ENCODE measurements at regions not wholly inside any gene's neighbourhood (a gene's known extent, or its start where the extent isn't known, plus 50 kb on each side); places are given as distances from the start of the nearest gene placed in this dataset.

DNA sequence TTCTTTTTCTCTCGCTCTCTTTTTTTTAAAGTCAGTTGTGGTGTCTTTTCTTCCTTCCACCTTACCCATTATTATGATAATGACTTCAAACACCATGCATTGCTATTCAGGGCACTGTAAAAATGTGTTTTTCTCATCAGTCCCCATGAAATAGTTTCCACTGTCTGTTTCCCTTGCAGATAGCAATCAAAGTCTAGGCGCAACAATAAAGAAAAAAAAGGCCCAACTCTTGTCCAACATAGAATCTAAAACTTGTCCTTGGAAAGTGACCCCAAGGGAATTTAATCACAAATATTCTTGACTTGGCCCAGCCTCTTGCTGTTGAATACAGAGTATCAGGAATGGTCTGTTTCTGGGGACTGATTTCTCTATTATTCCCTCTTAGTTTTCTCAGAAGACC, 382.5 kb downstream of the PLPP3 start:
- CTCF ChIA-PET = no interaction called here
- no peaks in the 10 kb centered on the region for H3K36me3 Mint-ChIP-seq

DNA sequence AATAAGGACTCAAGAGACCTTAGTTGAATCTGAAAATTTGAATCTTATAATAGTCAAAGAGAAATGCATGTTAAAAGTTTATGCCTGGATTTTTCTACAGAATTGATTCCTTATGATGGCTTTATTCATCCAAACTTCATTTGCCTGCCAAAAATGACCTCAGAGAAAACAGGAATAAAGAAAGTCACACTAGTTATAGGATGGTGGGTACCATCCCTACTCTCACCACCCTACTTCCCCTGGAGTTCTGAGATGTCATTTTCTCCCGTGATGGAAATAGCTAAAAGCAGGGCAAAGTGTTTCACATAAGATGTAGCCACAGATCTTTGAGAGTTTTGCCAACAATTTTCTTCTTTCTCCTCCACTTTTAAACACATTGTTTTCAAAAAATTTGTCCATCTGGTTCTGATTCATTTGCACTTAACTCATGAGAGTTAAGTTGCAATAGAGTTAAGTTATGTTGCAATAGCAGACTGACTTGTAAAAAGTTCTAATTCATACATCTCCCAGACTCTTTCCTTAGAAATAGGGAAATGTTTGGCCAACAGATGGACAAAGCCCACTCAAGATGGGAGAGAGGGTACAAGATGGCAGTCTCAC, 384.6 kb downstream of the PLPP3 start:
- CTCF ChIA-PET = no interaction called here
- H3K27me3 Mint-ChIP-seq = no peaks in the 10 kb centered on the region
- H3K9me3 Mint-ChIP-seq = no peaks in the 10 kb centered on the region
- no peak overlapping the region for H3K27ac Mint-ChIP-seq
- H3K4me1 Mint-ChIP-seq = no peaks in the 10 kb centered on the region
- DNase-seq = no peak
- no peak overlapping the region for H3K4me3 Mint-ChIP-seq
- H3K36me3 Mint-ChIP-seq = no peaks in the 10 kb centered on the region

More for the DNA sequence above, 382.5 kb downstream of the PLPP3 start:
- H3K4me3 Mint-ChIP-seq = no peak overlapping the region
- DNase-seq = no peak
- H3K4me1 Mint-ChIP-seq = no peaks in the 10 kb centered on the region
- no peak overlapping the region for H3K27ac Mint-ChIP-seq
- H3K27me3 Mint-ChIP-seq = no peaks in the 10 kb centered on the region
- H3K9me3 Mint-ChIP-seq = no peaks in the 10 kb centered on the region

- H3K4me3 Mint-ChIP-seq = no peak overlapping the region
- no peaks in the 10 kb centered on the region for H3K27me3 Mint-ChIP-seq
- H3K4me1 Mint-ChIP-seq = no peaks in the 10 kb centered on the region
- H3K36me3 Mint-ChIP-seq = no peaks in the 10 kb centered on the region
- H3K27ac Mint-ChIP-seq = no peak overlapping the region
- no peaks in the 10 kb centered on the region for H3K9me3 Mint-ChIP-seq
- CTCF ChIA-PET = no interaction called here
- DNase-seq = no peak
These were observed 385.7 kb downstream of the PLPP3 start for GRCh38 chr1:56193656-56194055.

- no peak overlapping the region for H3K27ac Mint-ChIP-seq
- no peaks in the 10 kb centered on the region for H3K9me3 Mint-ChIP-seq
- CTCF ChIA-PET = interaction anchor here (0.6 kb wide), 1 partner anchor 21 kb away, joined by 3 read pairs; no protein-coding TSS in a partner anchor
- H3K4me3 Mint-ChIP-seq = no peak overlapping the region
- H3K36me3 Mint-ChIP-seq = no peaks in the 10 kb centered on the region
- no peaks in the 10 kb centered on the region for H3K4me1 Mint-ChIP-seq
- no peaks in the 10 kb centered on the region for H3K27me3 Mint-ChIP-seq
- no peak for DNase-seq
These were observed 388.0 kb downstream of the PLPP3 start for GRCh38 chr1:56191369-56191768.

DNA sequence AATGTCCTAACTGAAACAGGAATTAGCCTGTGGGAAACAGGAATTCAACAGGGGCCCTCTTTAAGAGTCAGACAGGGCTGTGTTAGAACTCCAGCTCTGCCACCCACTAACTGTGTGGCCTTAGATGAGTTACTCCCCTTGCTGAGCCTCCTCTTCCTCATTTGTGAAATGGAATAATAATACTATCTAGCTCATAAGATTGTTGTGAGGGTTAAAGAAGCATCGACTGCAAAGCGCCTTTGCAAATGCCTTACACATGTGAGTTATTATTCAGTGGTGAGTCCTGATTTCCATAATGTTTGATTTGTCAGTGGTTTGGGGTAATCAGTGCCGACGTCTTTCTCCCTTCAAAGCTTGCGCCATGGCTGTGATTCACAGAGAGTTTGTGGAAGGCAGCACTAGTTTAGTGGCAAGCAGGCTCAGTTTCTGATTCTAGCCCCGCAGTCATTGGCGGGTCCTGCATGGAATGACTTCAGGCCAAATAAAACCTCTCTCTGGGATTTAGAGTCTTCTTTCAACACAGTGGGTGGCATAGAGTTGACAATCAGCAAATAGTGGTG, 388.5 kb downstream of the PLPP3 start:
- CTCF ChIA-PET = interaction anchor here (0.6 kb wide), 1 partner anchor 21 kb away, joined by 3 read pairs; no protein-coding TSS in a partner anchor

DNA sequence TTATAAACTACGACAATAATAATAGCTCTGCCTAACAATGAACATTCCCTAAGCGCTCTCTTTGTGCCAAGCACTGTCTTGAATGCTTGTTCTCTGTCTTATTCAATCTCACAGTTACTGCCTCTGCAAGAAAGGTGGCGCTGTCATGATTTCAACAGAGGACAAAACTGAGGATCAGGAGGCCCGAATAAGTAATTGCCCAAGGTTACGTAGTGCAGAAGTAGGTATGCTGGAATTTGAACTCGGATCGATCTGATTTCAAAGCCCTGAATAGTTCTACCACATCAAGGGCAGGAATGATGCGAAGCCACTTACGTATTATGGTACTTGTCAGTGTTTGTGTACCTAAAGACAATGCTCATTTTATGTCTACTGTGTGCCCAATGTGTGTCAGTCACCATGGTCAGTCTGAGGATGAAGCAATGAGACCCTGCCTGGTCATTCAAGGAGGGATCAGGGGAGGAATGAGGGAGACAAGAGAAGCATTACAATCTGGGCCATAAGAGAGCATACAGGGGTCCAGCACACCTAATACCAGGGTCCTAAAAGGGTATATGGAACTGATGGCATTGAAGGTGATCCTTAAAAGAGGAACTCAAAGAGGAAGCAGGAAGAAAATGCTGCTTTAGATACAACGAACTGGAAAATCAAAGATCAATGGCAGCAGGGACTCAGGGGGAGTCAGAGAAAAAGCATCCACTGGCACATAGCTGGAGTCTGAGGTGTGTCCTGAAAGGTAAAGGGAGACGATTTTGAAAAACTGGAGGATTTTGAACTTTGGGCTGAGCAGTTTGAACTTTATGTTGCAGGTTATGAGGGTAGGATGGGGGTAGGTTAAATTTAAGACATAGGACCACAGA, 389.2 kb downstream of the PLPP3 start:
- H3K27me3 Mint-ChIP-seq = no peaks in the 10 kb centered on the region
- DNase-seq = no peak
- H3K9me3 Mint-ChIP-seq = no peaks in the 10 kb centered on the region
- CTCF ChIA-PET = no interaction called here
- no peaks in the 10 kb centered on the region for H3K4me1 Mint-ChIP-seq
- H3K4me3 Mint-ChIP-seq = no peak overlapping the region
- H3K36me3 Mint-ChIP-seq = no peaks in the 10 kb centered on the region
- H3K27ac Mint-ChIP-seq = no peak overlapping the region

More for the DNA sequence above, 388.5 kb downstream of the PLPP3 start:
- Mint-ChIP-seq H3K4me1 (no peaks in the 10 kb centered on the region), H3K4me3 (no peak overlapping the region), H3K27me3 (no peaks in the 10 kb centered on the region), H3K36me3 (no peaks in the 10 kb centered on the region), H3K27ac (no peak overlapping the region), H3K9me3 (no peaks in the 10 kb centered on the region)
- DNase-seq = no peak

GRCh38 chr1:56189454-56189853, 389.9 kb downstream of the PLPP3 start:
- H3K27ac Mint-ChIP-seq = no peak overlapping the region
- H3K4me3 Mint-ChIP-seq = no peak overlapping the region

GRCh38 chr1:56188855-56189254, 390.5 kb downstream of the PLPP3 start:
- no peaks in the 10 kb centered on the region for H3K9me3 Mint-ChIP-seq

More at GRCh38 chr1:56189454-56189853, 389.9 kb downstream of the PLPP3 start:
- Mint-ChIP-seq H3K4me1 (no peaks in the 10 kb centered on the region), H3K36me3 (no peaks in the 10 kb centered on the region), H3K27me3 (no peaks in the 10 kb centered on the region), H3K9me3 (no peaks in the 10 kb centered on the region)
- CTCF ChIA-PET = no interaction called here
- no peak for DNase-seq

DNA sequence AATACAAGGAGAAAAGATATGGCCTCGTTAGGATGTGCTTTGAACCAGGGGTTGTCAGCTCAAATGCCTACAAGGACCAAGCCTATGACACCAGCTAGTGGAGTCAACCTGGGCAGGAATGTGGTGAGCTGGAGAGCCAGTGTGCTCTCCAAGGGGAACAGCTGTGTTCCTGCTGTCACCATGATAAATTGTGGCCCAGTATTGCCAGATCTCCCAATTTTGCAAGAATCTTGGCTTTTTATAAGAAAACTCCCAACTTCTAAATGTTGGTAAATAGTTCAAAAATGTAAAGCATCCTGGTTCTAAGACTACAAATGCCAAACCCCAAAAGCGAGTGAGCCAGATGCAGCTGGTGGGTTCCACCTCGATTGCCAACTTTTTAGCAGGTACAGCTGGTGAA, 391.1 kb downstream of the PLPP3 start:
- CTCF ChIA-PET = no interaction called here
- Mint-ChIP-seq H3K4me1 (no peaks in the 10 kb centered on the region), H3K27ac (no peak overlapping the region), H3K27me3 (no peaks in the 10 kb centered on the region), H3K9me3 (no peaks in the 10 kb centered on the region), H3K36me3 (no peaks in the 10 kb centered on the region), H3K4me3 (no peak overlapping the region)
- DNase-seq = no peak

More at GRCh38 chr1:56188855-56189254, 390.5 kb downstream of the PLPP3 start:
- no peak for DNase-seq
- Mint-ChIP-seq H3K4me1 (no peaks in the 10 kb centered on the region), H3K4me3 (no peak overlapping the region), H3K27me3 (no peaks in the 10 kb centered on the region), H3K27ac (no peak overlapping the region), H3K36me3 (no peaks in the 10 kb centered on the region)
- CTCF ChIA-PET = no interaction called here

DNA sequence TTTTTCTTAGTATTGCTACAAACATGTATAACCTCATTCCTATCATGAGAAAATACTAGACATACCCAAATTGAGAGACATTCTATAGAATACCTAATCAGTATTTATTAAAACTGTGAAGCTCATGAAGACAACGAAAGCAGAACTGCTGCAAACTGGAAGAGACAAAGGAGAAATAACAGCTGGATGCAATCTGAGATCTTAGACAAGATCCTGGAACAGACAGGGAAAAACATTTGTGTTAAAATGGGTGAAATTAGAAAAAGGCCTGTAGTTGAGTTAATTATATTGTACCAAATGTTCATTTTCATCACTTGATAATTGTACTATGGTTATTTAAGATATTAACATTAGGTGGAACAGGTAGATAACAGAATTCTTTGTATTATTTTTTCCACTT, 392.0 kb downstream of the PLPP3 start:
- Mint-ChIP-seq H3K4me3 (no peak overlapping the region), H3K27me3 (no peaks in the 10 kb centered on the region), H3K36me3 (no peaks in the 10 kb centered on the region), H3K4me1 (no peaks in the 10 kb centered on the region), H3K9me3 (no peaks in the 10 kb centered on the region), H3K27ac (no peak overlapping the region)
- no peak for DNase-seq
- CTCF ChIA-PET = no interaction called here

GRCh38 chr1:56185493-56185892, 393.9 kb downstream of the PLPP3 start:
- Mint-ChIP-seq H3K27ac (no peak overlapping the region), H3K4me3 (no peak overlapping the region), H3K27me3 (no peaks in the 10 kb centered on the region), H3K9me3 (no peaks in the 10 kb centered on the region), H3K4me1 (no peaks in the 10 kb centered on the region), H3K36me3 (no peaks in the 10 kb centered on the region)
- no peak for DNase-seq
- CTCF ChIA-PET = no interaction called here

GRCh38 chr1:56183151-56183550, 396.2 kb downstream of the PLPP3 start:
- CTCF ChIA-PET = no interaction called here
- no peaks in the 10 kb centered on the region for H3K9me3 Mint-ChIP-seq
- H3K27me3 Mint-ChIP-seq = no peaks in the 10 kb centered on the region
- no peaks in the 10 kb centered on the region for H3K36me3 Mint-ChIP-seq
- H3K4me1 Mint-ChIP-seq = no peaks in the 10 kb centered on the region
- no peak overlapping the region for H3K27ac Mint-ChIP-seq
- no peak overlapping the region for H3K4me3 Mint-ChIP-seq
- no peak for DNase-seq

DNA sequence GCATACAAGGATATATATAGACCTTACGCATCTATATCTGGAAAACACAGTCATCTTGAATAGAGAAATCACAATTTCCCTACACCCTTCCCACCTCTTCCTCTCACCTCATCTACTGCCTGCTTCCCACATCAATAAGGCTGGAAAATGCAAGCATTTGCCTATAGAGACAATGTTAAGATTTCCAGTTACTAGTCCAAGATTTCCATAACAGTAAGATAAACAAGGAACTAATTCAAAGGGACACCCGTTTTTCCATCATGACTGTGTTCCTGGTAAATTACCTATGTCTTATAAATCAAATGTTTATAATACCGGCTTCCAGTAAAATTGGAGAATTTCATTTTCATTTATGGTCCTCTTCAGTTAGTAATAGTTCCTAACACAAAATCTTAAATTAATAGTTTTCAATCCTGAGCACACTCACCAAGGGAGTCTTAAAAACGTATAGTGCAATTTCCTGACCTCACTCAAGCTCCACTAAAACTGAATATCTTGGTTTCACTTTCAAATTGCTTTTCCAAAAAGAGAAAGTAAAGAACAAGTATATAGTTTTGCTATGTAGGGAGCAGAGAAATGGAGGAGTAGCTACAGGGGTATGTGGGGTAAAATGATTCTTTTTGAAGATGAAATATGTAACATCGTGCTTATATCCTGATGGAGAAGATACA, 398.7 kb downstream of the PLPP3 start:
- DNase-seq = no peak
- Mint-ChIP-seq H3K9me3 (no peaks in the 10 kb centered on the region), H3K4me1 (no peaks in the 10 kb centered on the region), H3K27ac (no peak overlapping the region), H3K36me3 (no peaks in the 10 kb centered on the region), H3K4me3 (no peak overlapping the region), H3K27me3 (no peaks in the 10 kb centered on the region)
- CTCF ChIA-PET = no interaction called here

- CTCF ChIA-PET = no interaction called here
- Mint-ChIP-seq H3K9me3 (no peaks in the 10 kb centered on the region), H3K4me1 (no peaks in the 10 kb centered on the region), H3K27me3 (no peaks in the 10 kb centered on the region), H3K27ac (no peak overlapping the region), H3K36me3 (no peaks in the 10 kb centered on the region), H3K4me3 (no peak overlapping the region)
- no peak for DNase-seq
These were observed 399.8 kb downstream of the PLPP3 start for GRCh38 chr1:56179543-56179942.
